Neural cell (in vitro differentiated cells): ENCODE measurements at regions not wholly inside any gene's neighbourhood (a gene's known extent, or its start where the extent isn't known, plus 50 kb on each side); places are given as distances from the start of the nearest gene placed in this dataset.

Source experiments
- H2AFZ ChIP-seq: fragments of 200-600, 300-800 bp; sonication (generic), shearing (Covaris generic); 2 replicates; pipeline ENCODE4 v1.6.0; 2014; ENCODE audit warnings: low read depth, mild to moderate bottlenecking, antibody characterized with exemption, low read length, moderate library complexity
- H3F3A ChIP-seq: fragments of 200-600 bp; shearing (Covaris generic); 2 replicates; pipeline ENCODE4 v1.6.1; 2016; ENCODE audit warnings: mild to moderate bottlenecking, moderate library complexity, mixed read lengths, antibody characterized with exemption, low read length; ENCODE audit not compliant: insufficient read depth, poor library complexity, severe bottlenecking
- H3K27ac ChIP-seq: fragments of 200-600, 300-800 bp; sonication (generic), shearing (Covaris generic); 2 replicates; pipeline ENCODE4 v1.5.1; 2014; ENCODE audit warnings: mild to moderate bottlenecking, low read length, moderate library complexity
- H3K27me3 ChIP-seq: fragments of 300-800, 200-600 bp; sonication (generic), shearing (Covaris generic); 2 replicates; pipeline ENCODE4 v1.6.0; 2014; ENCODE audit warnings: mild to moderate bottlenecking, low read depth, low read length, moderate library complexity; ENCODE audit not compliant: insufficient read depth
- H3K36me3 ChIP-seq: fragments of 300-800, 200-600 bp; sonication (generic), shearing (Covaris generic); 2 replicates; pipeline ENCODE4 v1.5.1; 2014; ENCODE audit warnings: mild to moderate bottlenecking, antibody characterized with exemption, low read length, moderate library complexity; ENCODE audit not compliant: insufficient read depth
- H3K4me2 ChIP-seq: fragments of 300-800, 200-600 bp; sonication (generic), shearing (Covaris generic); 2 replicates; pipeline ENCODE4 v1.6.0; 2014; ENCODE audit warnings: mild to moderate bottlenecking, low read length
- H3K4me3 ChIP-seq: fragments of 300-800, 200-600 bp; sonication (generic), shearing (Covaris generic); 2 replicates; pipeline ENCODE4 v1.5.1; 2014; ENCODE audit warnings: mild to moderate bottlenecking, low read length, moderate library complexity
- H3K79me2 ChIP-seq: fragments of 200-600 bp; shearing (Covaris generic); replicated peaks from 2 replicates; pipeline ENCODE4 v1.6.0; 2014; ENCODE audit warnings: mild to moderate bottlenecking, low read length, moderate library complexity; ENCODE audit not compliant: insufficient read depth
- H3K9ac ChIP-seq: fragments of 300-800, 200-600 bp; sonication (generic), shearing (Covaris generic); 2 replicates; pipeline ENCODE4 v1.6.1; 2016; ENCODE audit warnings: mild to moderate bottlenecking, low read length, mixed read lengths
- H3K9me2 ChIP-seq: fragments of 200-600 bp; shearing (Covaris generic); 2 replicates; pipeline ENCODE4 v1.6.1; 2016; ENCODE audit warnings: mild to moderate bottlenecking, low read length, mixed read lengths; ENCODE audit not compliant: insufficient read depth
- H3K9me3 ChIP-seq: fragments of 200-600, 300-800 bp; sonication (generic), shearing (Covaris generic); 2 replicates; pipeline ENCODE4 v1.6.1; 2016; ENCODE audit warnings: mild to moderate bottlenecking, mixed run types, low read length, moderate library complexity, mixed read lengths
- H4K20me1 ChIP-seq: fragments of 200-600 bp; shearing (Covaris generic); 2 replicates; pipeline ENCODE4 v1.6.1; 2016; ENCODE audit warnings: mild to moderate bottlenecking, mixed run types; ENCODE audit not compliant: insufficient read depth
- CTCF ChIP-seq: fragments of 450-650 bp; IDR thresholded peaks from 2 replicates; pipeline ENCODE4 v1.5.1; 2014; ENCODE audit warnings: antibody characterized with exemption, mild to moderate bottlenecking, moderate library complexity; ENCODE audit not compliant: poor library complexity, severe bottlenecking
- EP300 ChIP-seq: fragments of 450-650 bp; conservative IDR thresholded peaks from 2 replicates; pipeline ENCODE4 v1.6.1; 2014; ENCODE audit warnings: antibody characterized with exemption, mild to moderate bottlenecking, moderate library complexity; ENCODE audit not compliant: poor library complexity, severe bottlenecking
- EZH2 ChIP-seq: fragments of 200-600, 300-800 bp; shearing (Covaris generic), sonication (generic); IDR thresholded peaks from 2 replicates; pipeline ENCODE4 v1.6.1; 2014; ENCODE audit warnings: antibody characterized with exemption, low read length, borderline replicate concordance, mild to moderate bottlenecking; ENCODE audit not compliant: insufficient read depth, poor library complexity, severe bottlenecking
- MXI1 ChIP-seq: fragments of 450-650 bp; conservative IDR thresholded peaks from 2 replicates; pipeline ENCODE4 v1.6.1; 2014; ENCODE audit warnings: antibody characterized with exemption, mild to moderate bottlenecking; ENCODE audit not compliant: poor library complexity, severe bottlenecking
- POLR2AphosphoS5 ChIP-seq: IDR thresholded peaks from 2 replicates; pipeline ENCODE4 v1.6.1; 2012
- RAD21 ChIP-seq: fragments of 450-650 bp; conservative IDR thresholded peaks from 2 replicates; pipeline ENCODE4 v1.6.1; 2014; ENCODE audit warnings: antibody characterized with exemption, mild to moderate bottlenecking, moderate library complexity
- REST ChIP-seq: IDR thresholded peaks from 2 replicates; pipeline ENCODE4 v1.6.1; 2012; ENCODE audit warnings: borderline replicate concordance
- SMC3 ChIP-seq: fragments of 450-650 bp; conservative IDR thresholded peaks from 2 replicates; pipeline ENCODE4 v1.6.1; 2014; ENCODE audit warnings: antibody characterized with exemption, mild to moderate bottlenecking, moderate library complexity; ENCODE audit not compliant: poor library complexity
- TAF1 ChIP-seq: IDR thresholded peaks from 2 replicates; pipeline ENCODE4 v1.6.1; 2012; ENCODE audit warnings: low read depth

- no peaks in the 10 kb centered on the region for H3K27me3 ChIP-seq
- H3K4me2 ChIP-seq, result no peak overlapping the region
- H3K36me3 ChIP-seq, result no peaks in the 10 kb centered on the region
- H3K27ac ChIP-seq, result no peak overlapping the region
- H3K9me3 ChIP-seq, result no peaks in the 10 kb centered on the region
- no peak overlapping the region for H2AFZ ChIP-seq
- no peaks in the 10 kb centered on the region for H4K20me1 ChIP-seq
- no peaks in the 10 kb centered on the region for H3K9me2 ChIP-seq
- TF ChIP-seq RAD21, result no peak
- TF ChIP-seq CTCF, result no peak
- TF ChIP-seq MXI1, result no peak
- TF ChIP-seq REST, result no peak
- TF ChIP-seq SMC3, result no peak
- TF ChIP-seq TAF1, result no peak
- TF ChIP-seq POLR2AphosphoS5, result no peak
- no peak for TF ChIP-seq EZH2
- TF ChIP-seq EP300, result no peak
- H3F3A ChIP-seq, result no peaks in the 10 kb centered on the region
- no peak overlapping the region for H3K9ac ChIP-seq
- no peak overlapping the region for H3K4me3 ChIP-seq
- H3K79me2 ChIP-seq, result no peaks in the 10 kb centered on the region
Measured at GRCh38 chr21:15130326-15130725, 65.5 kb upstream of the NRIP1 start.

GRCh38 chr21:15130751-15131150 is 66.0 kb upstream of the NRIP1 start:
- H3K27me3 ChIP-seq, result no peaks in the 10 kb centered on the region
- no peak overlapping the region for H3K4me2 ChIP-seq
- H3K4me3 ChIP-seq, result no peak overlapping the region
- H3K9me3 ChIP-seq, result no peaks in the 10 kb centered on the region
- no peak overlapping the region for H3K9ac ChIP-seq
- TF ChIP-seq EP300 (no peak), RAD21 (no peak), REST (no peak), POLR2AphosphoS5 (no peak), EZH2 (no peak), MXI1 (no peak), TAF1 (no peak), SMC3 (no peak), CTCF (no peak)
- no peaks in the 10 kb centered on the region for H4K20me1 ChIP-seq
- no peaks in the 10 kb centered on the region for H3F3A ChIP-seq
- no peak overlapping the region for H2AFZ ChIP-seq
- H3K36me3 ChIP-seq, result no peaks in the 10 kb centered on the region
- H3K79me2 ChIP-seq, result no peaks in the 10 kb centered on the region
- no peak overlapping the region for H3K27ac ChIP-seq
- H3K9me2 ChIP-seq, result no peaks in the 10 kb centered on the region
